Fibroblast of the aortic adventitia (primary cell): ENCODE measurements at regions not wholly inside any gene's neighbourhood (a gene's known extent, or its start where the extent isn't known, plus 50 kb on each side); places are given as distances from the start of the nearest gene placed in this dataset.

Source experiments
- DNase-seq: peaks from one replicate; pipeline ENCODE4 v3.0.0-alpha.2; 2010; ENCODE audit warnings: low read depth
- H3K4me3 ChIP-seq: 2 replicates; pipeline ENCODE4 v1.5.1; 2011; ENCODE audit warnings: low read depth, mild to moderate bottlenecking, control low read depth, low read length, moderate library complexity
- TF ChIP-seq, protein P1 (sequence below): IDR thresholded peaks from 2 replicates; pipeline ENCODE4 v1.5.1; 2011; ENCODE audit warnings: mild to moderate bottlenecking, low read length, control low read depth, inconsistent platforms; ENCODE audit not compliant: insufficient read depth

GRCh38 chr6:168793649-168794048 lies 352.7 kb downstream of the SMOC2 start:
- TF ChIP-seq, protein P1, sequence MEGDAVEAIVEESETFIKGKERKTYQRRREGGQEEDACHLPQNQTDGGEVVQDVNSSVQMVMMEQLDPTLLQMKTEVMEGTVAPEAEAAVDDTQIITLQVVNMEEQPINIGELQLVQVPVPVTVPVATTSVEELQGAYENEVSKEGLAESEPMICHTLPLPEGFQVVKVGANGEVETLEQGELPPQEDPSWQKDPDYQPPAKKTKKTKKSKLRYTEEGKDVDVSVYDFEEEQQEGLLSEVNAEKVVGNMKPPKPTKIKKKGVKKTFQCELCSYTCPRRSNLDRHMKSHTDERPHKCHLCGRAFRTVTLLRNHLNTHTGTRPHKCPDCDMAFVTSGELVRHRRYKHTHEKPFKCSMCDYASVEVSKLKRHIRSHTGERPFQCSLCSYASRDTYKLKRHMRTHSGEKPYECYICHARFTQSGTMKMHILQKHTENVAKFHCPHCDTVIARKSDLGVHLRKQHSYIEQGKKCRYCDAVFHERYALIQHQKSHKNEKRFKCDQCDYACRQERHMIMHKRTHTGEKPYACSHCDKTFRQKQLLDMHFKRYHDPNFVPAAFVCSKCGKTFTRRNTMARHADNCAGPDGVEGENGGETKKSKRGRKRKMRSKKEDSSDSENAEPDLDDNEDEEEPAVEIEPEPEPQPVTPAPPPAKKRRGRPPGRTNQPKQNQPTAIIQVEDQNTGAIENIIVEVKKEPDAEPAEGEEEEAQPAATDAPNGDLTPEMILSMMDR = no peak
- DNase-seq = no peak
- H3K4me3 ChIP-seq = no peak overlapping the region

DNA sequence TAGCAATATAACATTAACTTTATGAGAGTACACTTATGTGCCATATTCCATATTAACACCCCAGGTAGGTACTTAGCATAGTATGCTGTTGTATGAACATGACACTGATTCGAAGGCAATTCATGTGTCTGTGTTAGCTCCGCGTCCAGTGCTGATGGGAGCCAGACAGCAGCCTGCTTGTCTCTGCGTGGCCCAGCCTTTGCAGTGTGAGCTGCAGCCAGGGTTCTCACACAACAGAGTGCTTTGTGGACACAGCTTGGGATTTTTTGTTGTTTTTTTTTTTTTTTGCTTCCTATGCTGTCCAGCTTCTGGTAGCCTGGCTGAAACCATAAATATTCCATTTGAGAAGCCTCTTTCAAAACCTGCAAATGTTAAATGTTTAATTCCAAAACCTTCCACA lies 350.9 kb downstream of the SMOC2 start:
- DNase-seq = no peak
- no peak overlapping the region for H3K4me3 ChIP-seq

GRCh38 chr6:168789699-168790098 lies 348.7 kb downstream of the SMOC2 start:
- TF ChIP-seq, protein P1 = no peak
- H3K4me3 ChIP-seq = no peak overlapping the region
- no peak for DNase-seq

More for the DNA sequence above, 350.9 kb downstream of the SMOC2 start:
- TF ChIP-seq, protein P1 = no peak

GRCh38 chr6:168785720-168786511 lies 344.9 kb downstream of the SMOC2 start:
- DNase-seq = no peak
- no peak overlapping the region for H3K4me3 ChIP-seq
- TF ChIP-seq, protein P1 = no peak

GRCh38 chr6:168784426-168784825 lies 343.4 kb downstream of the SMOC2 start:
- no peak for DNase-seq
- H3K4me3 ChIP-seq = no peak overlapping the region
- TF ChIP-seq, protein P1 = no peak

DNA sequence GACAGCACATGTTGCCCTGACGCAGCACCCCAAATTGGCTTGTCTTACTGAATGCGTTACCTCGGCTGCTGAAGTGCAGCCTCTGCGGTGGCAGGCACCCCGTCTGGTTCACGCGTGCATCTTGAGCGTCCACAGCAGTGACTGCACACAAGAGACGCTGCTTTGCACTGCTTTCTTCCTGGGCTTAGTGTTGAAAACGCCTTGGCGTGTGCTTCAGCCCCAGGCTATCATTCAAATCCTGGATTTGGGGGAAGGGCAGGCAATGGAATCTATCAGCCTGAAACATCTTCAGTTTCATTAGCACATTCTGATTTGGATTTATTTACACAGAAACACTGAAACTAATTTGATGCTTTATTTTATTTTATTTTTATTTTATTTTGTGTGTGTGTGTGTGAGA lies 342.7 kb downstream of the SMOC2 start:
- DNase-seq = no peak
- TF ChIP-seq, protein P1 = no peak
- no peak overlapping the region for H3K4me3 ChIP-seq

DNA sequence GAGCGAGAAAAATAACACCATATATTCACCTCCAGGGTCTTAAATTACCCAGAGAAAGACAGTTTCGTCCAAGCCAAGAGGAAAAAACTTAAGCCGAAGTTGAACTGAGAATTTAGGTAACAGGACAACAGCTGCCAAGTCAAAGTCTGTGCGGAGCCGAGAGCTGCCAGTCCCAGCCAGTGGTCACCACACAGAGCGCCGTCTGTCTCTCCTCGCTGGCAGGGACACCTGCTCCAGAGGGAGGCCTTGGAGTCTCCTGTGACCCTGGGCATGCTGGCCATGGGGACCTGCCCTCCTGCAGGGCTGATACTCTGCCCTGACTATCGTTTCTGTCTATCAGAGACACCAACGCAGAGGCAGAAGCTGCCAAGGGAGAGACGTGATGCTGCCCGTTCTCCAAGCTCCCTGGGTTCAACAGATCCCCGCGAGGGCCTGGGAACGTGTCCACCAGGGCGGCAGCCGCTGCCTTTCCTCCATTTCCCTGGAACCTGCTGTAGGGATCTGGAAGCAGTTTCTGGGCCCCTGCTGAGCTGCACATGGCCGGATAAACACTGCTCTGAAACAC lies 341.3 kb downstream of the SMOC2 start:
- no peak overlapping the region for H3K4me3 ChIP-seq
- no peak for DNase-seq
- TF ChIP-seq, protein P1 = no peak
